Activated naive CD4-positive, alpha-beta T cell (primary cell): ENCODE measurements at regions not wholly inside any gene's neighbourhood (a gene's known extent, or its start where the extent isn't known, plus 50 kb on each side); places are given as distances from the start of the nearest gene placed in this dataset.

Source experiments
- DNase-seq, 4 experiments: peaks; one replicate each; lab custom pipeline; 2025; lab: John Stamatoyannopoulos, UW

- no peak for DNase-seq
Observed at GRCh38 chr5:2249026-2249425, 366.3 kb upstream of the IRX4 start.

GRCh38 chr5:2242539-2242938 lies 359.8 kb upstream of the IRX4 start:
- DNase-seq: no peak

- no peak for DNase-seq
Observed at GRCh38 chr5:2241842-2242241, 359.1 kb upstream of the IRX4 start.

- no peak for DNase-seq
Observed at GRCh38 chr5:2240118-2240904, 357.6 kb upstream of the IRX4 start.

- DNase-seq: no peak
Observed at GRCh38 chr5:2239201-2239910, 356.6 kb upstream of the IRX4 start.

- no peak for DNase-seq
Observed at GRCh38 chr5:2238732-2239131, 356.0 kb upstream of the IRX4 start.

GRCh38 chr5:2227433-2227832 lies 344.7 kb upstream of the IRX4 start:
- DNase-seq: no peak

- no peak for DNase-seq
Observed at GRCh38 chr5:2224689-2225088, 342.0 kb upstream of the IRX4 start.

GRCh38 chr5:2223303-2223702 lies 340.6 kb upstream of the IRX4 start:
- DNase-seq: no peak

- no peak for DNase-seq
Observed at GRCh38 chr5:2222246-2222992, 339.7 kb upstream of the IRX4 start.

GRCh38 chr5:2221450-2221849 lies 338.7 kb upstream of the IRX4 start:
- no peak for DNase-seq

- DNase-seq: no peak
Observed at GRCh38 chr5:2220741-2221140, 338.0 kb upstream of the IRX4 start.

- DNase-seq: no peak
Observed at GRCh38 chr5:2219149-2219776, 336.5 kb upstream of the IRX4 start.

- no peak for DNase-seq
Observed at GRCh38 chr5:2217219-2217618, 334.5 kb upstream of the IRX4 start.

GRCh38 chr5:2214910-2215590 lies 332.3 kb upstream of the IRX4 start:
- DNase-seq: no peak

GRCh38 chr5:2213121-2213730 lies 330.5 kb upstream of the IRX4 start:
- no peak for DNase-seq

- no peak for DNase-seq
Observed at GRCh38 chr5:2212481-2212880, 329.8 kb upstream of the IRX4 start.

- DNase-seq: no peak
Observed at GRCh38 chr5:2208239-2208544, 325.5 kb upstream of the IRX4 start.

- no peak for DNase-seq
Observed at GRCh38 chr5:2207416-2208238, 324.9 kb upstream of the IRX4 start.

- no peak for DNase-seq
Observed at GRCh38 chr5:2207109-2207399, 324.3 kb upstream of the IRX4 start.
